A204.1 (cell line): ENCODE measurements at regions not wholly inside any gene's neighbourhood (a gene's known extent, or its start where the extent isn't known, plus 50 kb on each side); places are given as distances from the start of the nearest gene placed in this dataset.
"Not testable (repeated sequence)": the region's sequence is repeated elsewhere in the genome, so short reads cannot be mapped to it uniquely, and the experiment has no call there.

ENCODE experiments used
- FAIRE-seq: peaks from 2 replicates; lab custom pipeline; 2012; peaks lifted over from hg19 to GRCh38; lab: Jason Lieb, UNC

DNA sequence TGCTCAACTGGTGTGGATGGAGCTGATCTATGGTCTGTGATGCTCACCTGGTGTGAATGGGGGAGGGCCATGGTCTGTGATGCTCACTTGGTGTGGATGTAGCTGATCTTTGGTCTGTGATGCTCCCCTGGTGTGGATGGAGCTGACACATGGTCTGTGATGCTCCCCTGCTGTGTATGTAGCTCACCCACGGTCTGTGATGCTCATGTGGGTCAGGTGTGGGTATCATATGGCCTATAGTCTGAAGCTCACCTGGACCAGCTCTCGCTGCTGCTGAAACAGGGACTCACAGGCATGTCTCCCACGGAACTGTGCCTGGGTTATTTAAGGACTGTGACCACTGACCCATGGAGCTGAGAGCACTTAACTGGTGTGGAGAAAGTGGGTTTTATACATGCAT lies 109.7 kb downstream of the CRLF2 start:
- no peak for FAIRE-seq

DNA sequence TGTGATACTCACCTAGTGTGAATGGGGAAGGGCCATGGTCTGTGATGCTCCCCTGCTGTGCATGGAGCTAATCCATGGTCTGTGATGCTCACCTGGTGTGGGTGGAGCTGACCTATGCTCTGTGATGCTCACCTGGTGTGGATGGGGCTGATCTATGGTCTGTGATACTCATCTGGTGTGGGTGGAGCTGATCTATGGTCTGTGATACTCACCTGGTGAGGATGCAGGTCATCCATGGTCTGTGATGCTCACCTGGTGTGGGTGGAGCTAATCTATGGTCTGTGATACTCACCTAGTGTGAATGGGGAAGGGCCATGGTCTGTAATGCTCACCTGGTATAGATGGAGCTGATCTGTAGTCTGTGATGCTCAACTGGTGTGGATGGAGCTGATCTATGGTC lies 110.2 kb downstream of the CRLF2 start:
- not testable (repeated sequence) for FAIRE-seq

- no peak for FAIRE-seq
These were observed 113.2 kb downstream of the CRLF2 start for GRCh38 chrX:1099146-1099770.

DNA sequence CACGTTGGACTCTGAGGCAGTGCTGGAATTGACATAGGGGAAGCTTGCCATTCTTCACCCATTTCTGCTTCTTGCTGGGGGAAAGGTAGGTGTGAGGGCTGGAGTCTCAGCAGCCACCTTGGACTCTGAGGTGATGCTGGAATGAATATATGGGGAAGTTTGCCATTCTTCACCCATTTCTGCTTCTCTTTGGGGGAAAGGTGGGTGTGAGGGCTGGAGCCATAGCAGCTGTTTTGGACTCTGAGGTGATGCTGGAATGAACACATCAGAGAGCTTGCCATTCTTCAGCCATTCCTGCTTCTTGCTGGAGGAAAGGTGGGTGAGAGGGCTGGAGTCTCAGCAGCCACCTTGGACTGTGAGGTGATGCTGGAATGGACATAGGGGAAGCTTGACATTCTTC lies 115.1 kb downstream of the CRLF2 start:
- FAIRE-seq: no peak

- FAIRE-seq: no peak
These were observed 117.7 kb downstream of the CRLF2 start for GRCh38 chrX:1094566-1095333.

DNA sequence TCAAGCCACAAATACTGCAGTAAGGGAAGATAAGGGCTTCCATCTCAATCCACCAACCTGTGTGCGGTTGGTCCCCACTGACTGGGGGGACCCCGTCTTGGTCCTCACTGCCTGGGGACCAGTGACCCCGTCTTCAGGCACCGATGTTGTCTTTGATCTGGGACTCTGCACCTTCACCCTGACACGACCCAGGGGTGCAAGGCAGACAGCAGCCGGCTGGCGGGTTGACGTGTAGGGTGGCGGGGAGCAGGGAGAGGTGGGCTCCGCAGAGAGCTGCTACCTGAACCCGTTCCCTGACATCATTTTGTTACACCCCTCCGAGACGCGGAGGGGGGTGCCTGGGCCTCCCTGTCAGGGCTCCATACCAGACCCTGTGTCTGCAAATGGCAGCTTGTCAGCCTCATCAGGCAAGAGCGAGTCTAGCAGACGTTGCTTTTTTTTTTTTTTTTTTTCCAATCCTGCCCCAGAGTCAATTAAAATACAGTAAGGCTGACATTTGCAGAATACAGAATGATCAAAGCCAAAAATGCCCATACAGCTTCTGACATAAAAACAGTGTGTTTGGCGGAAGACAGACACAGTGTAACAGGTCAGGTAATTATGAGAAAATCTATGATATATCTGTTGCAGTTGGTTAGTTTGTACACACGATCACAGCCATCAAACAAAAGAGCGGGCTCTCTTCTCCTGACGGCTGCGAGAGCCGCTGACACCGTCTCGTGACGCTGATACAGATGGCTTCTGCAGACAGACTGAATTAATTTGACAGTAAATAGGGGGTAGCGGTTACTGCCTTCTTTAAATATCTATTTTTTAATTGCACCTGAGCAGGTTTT lies 118.6 kb downstream of the CRLF2 start:
- FAIRE-seq: no peak

DNA sequence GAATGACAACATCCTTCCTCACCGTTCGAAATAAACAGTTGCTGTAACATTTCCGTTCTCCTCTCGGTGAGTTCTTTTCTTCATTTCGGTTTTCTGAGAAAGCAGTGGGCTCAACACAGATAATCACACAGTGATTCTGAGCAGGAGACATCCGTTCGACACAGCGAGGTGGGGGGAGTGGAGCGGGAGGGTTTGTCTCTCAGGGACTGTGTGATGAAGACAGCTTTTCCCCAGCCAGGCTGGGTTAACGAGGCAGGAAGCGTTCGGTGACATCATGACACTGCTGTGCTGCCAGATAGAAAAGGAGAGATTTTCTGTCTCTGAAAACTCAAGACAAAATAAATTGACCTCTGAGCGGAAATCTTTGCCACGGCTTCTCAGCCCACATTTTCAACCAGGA lies 119.3 kb downstream of the CRLF2 start:
- no peak for FAIRE-seq

DNA sequence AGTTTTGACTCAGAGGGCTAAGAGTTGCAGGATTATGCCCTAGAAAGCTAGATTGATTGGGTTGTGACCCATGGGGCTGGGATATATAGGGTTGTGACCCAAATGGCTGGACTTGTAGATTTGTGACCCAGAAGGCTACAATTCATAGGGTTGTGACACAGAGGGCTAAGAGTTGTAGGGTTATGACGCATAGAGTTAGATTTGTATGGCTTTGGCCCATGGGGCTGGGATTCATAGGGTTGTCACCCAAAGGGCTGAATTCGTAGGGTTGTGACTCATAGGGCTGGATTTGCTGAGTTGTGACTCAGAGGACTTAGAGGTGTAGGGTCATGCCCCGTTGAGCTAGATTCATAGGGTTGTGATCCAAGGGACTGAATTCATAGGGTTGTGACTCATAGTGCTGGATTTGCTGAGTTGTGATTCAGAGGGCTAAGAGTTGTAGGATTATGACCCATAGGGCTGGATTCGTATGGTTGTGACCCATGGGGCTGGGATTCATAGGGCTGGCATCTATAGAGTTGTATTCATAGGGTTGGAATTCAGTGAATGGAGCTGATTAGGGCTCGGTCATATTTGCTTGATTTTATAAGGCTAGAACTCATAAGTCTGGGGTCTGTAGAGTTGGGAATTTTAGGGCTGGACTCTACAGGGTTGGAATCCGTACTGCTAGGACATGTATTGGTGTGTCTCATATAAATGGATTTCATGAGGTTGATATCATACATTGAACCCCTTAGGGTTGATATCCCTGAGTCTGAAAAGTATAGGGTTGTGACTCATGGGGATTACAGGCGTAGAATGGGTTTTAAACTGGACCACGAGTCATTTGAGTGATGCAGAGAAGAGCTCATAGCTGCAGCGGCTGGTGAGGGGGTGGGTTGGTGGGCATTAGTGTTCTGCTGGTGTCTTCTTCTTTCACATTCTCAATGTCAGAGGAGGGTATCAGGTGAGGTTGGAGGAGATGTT lies 125.7 kb downstream of the CRLF2 start:
- FAIRE-seq: no peak

DNA sequence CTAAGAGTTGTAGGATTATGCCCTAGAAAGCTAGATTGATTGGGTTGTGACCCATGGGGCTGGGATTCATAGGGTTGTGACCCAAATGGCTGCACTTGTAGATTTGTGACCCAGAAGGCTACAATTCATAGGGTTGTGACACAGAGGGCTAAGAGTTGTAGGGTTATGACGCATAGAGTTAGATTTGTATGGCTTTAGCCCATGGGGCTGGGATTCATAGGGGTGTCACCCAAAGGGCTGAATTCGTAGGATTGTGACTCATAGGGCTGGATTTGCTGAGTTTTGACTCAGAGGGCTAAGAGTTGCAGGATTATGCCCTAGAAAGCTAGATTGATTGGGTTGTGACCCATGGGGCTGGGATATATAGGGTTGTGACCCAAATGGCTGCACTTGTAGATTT lies 126.6 kb downstream of the CRLF2 start:
- FAIRE-seq: not testable (repeated sequence)

DNA sequence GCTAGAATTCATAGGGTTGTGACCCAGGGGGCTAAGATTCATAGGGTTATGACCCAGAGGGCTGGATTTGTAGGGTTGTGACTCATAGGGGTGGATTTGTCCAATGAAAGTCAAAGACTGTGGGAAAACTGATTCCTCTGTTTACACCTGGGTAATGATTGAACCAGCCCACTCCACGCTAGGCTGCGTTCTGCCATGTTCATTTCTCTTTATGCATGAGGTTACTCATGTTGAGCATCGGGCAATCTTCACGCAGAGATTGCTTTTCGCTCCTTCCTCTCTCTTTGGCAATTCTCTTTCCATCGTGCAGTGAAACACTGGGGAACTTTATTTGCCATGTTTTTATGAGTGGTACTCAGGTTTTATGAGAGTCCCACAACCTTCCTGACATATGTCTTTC lies 127.8 kb downstream of the CRLF2 start:
- FAIRE-seq: no peak

DNA sequence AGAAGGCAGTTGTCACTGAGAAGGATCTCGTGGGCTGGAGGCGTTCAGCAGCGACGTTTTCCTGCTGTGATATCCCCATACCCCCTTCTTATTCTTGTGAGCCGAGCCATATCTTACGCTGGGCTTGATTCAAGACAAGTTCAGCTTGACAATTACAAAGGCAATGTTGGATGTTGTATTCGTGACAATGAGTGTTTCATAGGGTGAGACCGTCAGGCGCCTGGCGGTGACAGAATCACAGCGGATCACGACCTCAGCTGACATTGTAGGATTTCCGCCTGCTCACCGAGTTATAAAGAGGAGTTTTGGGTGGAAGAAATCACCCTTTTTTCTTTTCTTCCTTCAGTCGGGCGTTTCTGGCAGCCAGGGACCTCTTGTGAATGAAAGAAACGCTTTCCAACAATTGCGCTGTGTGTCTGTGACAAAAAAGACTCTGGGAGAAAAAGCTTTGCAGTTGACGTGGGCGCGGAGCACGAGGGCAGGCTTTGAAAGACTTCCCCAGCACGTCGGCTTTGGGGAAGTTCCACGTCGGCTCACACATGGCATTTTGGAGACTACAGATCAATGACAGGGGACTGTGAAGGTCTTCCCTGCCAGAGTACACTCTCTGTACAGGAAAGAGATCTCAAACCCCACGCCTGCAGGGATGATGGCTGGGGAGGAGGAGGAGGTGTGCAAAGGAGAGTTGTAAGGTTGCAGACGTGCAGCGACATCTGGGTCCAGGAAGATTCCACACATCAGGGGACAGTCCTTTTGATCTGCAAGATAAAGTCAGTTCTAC lies 135.4 kb downstream of the CRLF2 start:
- FAIRE-seq: no peak

- no peak for FAIRE-seq
These were observed 136.7 kb downstream of the CRLF2 start for GRCh38 chrX:1075741-1076140.

GRCh38 chrX:1075156-1075555 lies 137.3 kb downstream of the CRLF2 start:
- FAIRE-seq: no peak

DNA sequence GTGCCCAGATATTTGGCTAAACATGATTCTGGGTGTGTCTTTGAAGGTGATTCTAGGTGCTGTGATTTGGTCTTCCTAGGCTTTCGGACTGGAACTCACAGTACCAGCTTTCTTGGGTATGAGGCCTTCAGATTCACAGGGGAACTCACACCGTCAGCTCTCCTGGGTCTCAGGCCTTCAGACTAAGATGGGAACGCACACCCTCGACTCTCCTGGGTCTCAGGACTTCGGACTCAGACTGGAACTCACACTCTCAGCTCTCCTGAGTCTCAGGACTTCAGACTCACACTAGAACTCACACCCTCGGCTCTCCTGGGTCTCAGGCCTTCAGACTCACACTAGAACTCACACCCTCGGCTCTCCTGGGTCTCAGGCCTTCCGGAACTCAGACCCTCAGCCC lies 137.7 kb downstream of the CRLF2 start:
- FAIRE-seq: no peak

DNA sequence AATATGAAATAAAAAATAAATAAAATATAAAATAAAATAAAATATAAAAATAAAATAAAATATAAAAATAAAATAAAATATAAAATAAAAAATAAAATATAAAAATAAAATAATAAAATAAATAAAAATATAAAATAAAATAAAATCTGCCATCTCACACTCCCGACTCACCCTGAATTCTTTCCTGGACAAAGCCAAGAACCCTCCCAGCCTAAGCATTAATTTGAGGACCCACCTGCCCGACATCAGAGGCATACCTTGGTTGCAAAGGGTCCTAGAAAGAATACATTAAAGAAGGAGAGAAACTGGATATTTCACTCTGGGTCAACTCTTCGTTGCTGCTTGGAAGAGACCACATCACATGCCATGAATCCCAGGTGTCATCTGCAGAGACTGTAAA lies 138.3 kb downstream of the CRLF2 start:
- FAIRE-seq: no peak

GRCh38 chrX:1072637-1073377 lies 139.6 kb downstream of the CRLF2 start:
- no peak for FAIRE-seq

GRCh38 chrX:1071351-1071750 lies 141.1 kb downstream of the CRLF2 start:
- no peak for FAIRE-seq

- FAIRE-seq: no peak
These were observed 150.1 kb downstream of the CRLF2 start for GRCh38 chrX:1062351-1062750.

DNA sequence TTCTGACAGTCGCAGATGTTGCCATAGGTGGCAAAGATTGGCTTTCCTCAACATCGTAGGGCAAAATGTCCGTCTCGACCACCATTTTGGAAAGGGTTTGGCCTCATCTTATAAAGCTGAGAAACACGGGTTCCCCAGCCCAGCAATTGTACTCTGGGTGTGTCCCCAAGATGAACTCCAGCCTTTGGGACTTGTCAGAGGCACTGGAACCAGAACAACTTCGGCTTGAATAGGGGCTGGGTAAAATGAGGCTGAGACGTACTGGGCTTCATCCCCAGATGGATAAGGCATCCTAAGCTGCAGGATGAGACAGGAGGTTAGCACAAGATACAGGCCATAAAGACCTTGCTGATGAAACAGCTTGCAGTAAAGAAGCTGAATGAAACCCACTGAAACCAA lies 151.9 kb downstream of the CRLF2 start:
- FAIRE-seq: no peak
